ENCODE measurements at regions not wholly inside any gene's neighbourhood (a gene's known extent, or its start where the extent isn't known, plus 50 kb on each side); places are given as distances from the start of the nearest gene placed in this dataset.

- H3K27ac Mint-ChIP-seq (ENCODE audit: low read depth, unreplicated experiment): no peak overlapping the region
- TF ChIP-seq, protein P1, sequence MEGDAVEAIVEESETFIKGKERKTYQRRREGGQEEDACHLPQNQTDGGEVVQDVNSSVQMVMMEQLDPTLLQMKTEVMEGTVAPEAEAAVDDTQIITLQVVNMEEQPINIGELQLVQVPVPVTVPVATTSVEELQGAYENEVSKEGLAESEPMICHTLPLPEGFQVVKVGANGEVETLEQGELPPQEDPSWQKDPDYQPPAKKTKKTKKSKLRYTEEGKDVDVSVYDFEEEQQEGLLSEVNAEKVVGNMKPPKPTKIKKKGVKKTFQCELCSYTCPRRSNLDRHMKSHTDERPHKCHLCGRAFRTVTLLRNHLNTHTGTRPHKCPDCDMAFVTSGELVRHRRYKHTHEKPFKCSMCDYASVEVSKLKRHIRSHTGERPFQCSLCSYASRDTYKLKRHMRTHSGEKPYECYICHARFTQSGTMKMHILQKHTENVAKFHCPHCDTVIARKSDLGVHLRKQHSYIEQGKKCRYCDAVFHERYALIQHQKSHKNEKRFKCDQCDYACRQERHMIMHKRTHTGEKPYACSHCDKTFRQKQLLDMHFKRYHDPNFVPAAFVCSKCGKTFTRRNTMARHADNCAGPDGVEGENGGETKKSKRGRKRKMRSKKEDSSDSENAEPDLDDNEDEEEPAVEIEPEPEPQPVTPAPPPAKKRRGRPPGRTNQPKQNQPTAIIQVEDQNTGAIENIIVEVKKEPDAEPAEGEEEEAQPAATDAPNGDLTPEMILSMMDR (IDR thresholded peaks at IDR 0.05; ENCODE audit: unreplicated experiment): no peak
- ChIA-PET POLR2A (no interaction called here), CTCF (no interaction called here)
- H3K9me3 Mint-ChIP-seq (ENCODE audit: unreplicated experiment): peaks cover 16% of the 10 kb centered on the region
- H3K36me3 Mint-ChIP-seq (ENCODE audit: insufficient read depth, unreplicated experiment): no peaks in the 10 kb centered on the region
- no peaks in the 10 kb centered on the region for H3K4me1 Mint-ChIP-seq (ENCODE audit: insufficient read depth, unreplicated experiment)
- DNase-seq (ENCODE audit: unreplicated experiment): no peak
- no TSS peak for BruUV-seq (replicated peaks)
- H3K27me3 Mint-ChIP-seq (ENCODE audit: insufficient read depth, unreplicated experiment): no peaks in the 10 kb centered on the region
- H3K4me3 Mint-ChIP-seq (ENCODE audit: unreplicated experiment): no peak overlapping the region
- intact Hi-C loops (cut with micrococcal nuclease): no loop called here
Measured at GRCh38 chr18:78421392-78421791, 558.2 kb upstream of the SALL3 start.

DNA sequence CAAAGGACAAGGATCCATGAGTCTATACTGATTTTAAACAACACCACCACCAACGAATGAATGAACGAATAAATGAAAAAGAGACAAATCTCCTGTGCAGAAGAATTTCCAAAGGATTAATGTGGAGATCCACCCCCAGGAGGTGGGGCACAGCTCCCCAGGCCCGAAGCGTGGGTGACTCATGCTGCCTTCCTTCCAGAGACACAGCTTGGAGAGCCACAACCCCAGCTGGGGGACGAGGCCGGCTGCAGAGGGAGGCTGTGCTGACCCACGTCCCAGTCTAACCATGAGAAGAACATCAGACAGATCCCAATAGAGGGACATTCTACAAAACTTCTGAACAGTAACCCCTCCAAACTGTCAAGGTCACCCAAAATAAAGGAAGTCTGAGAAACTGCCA is 557.3 kb upstream of the SALL3 start:
- no peak overlapping the region for H3K27ac Mint-ChIP-seq (ENCODE audit: low read depth, unreplicated experiment)
- DNase-seq (ENCODE audit: unreplicated experiment): no peak
- no TSS peak for BruUV-seq (replicated peaks)

DNA sequence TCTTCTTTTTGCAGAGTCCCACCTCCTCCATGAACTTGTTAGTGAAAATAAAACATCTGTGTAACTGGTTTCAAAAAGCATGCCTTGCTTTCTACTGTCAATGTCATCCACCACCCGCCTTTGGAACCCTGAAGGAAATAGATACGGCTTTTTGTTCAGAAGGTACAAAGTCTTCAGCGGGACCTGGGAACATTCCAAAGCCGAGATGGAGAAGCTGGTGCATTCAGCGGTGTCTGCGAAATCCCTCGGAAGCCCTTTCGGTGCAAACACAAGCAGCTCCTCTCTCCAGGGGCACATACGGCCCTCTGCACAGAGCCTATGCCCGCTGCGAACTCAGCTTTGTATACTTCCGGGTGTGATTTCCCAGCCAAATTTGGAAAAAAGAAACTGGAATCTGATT is 555.8 kb upstream of the SALL3 start:
- H3K9me3 Mint-ChIP-seq (ENCODE audit: unreplicated experiment): peaks cover 16% of the 10 kb centered on the region
- no peaks in the 10 kb centered on the region for H3K36me3 Mint-ChIP-seq (ENCODE audit: insufficient read depth, unreplicated experiment)
- CTCF ChIA-PET: no interaction called here
- TF ChIP-seq, protein P1 (IDR thresholded peaks at IDR 0.05; ENCODE audit: unreplicated experiment): no peak
- H3K4me3 Mint-ChIP-seq (ENCODE audit: unreplicated experiment): no peak overlapping the region
- intact Hi-C loops (cut with micrococcal nuclease): no loop called here
- POLR2A ChIA-PET: interaction anchor here (0.6 kb wide), 1 partner anchor 573 kb away, joined by 3 read pairs; no protein-coding TSS in a partner anchor
- H3K4me1 Mint-ChIP-seq (ENCODE audit: insufficient read depth, unreplicated experiment): no peaks in the 10 kb centered on the region
- H3K27ac Mint-ChIP-seq (ENCODE audit: low read depth, unreplicated experiment): no peak overlapping the region
- DNase-seq (ENCODE audit: unreplicated experiment): no peak
- no peaks in the 10 kb centered on the region for H3K27me3 Mint-ChIP-seq (ENCODE audit: insufficient read depth, unreplicated experiment)
- BruUV-seq (replicated peaks): no TSS peak

More for the DNA sequence above, 557.3 kb upstream of the SALL3 start:
- H3K4me3 Mint-ChIP-seq (ENCODE audit: unreplicated experiment): no peak overlapping the region
- no peaks in the 10 kb centered on the region for H3K4me1 Mint-ChIP-seq (ENCODE audit: insufficient read depth, unreplicated experiment)
- ChIA-PET POLR2A (no interaction called here), CTCF (no interaction called here)
- TF ChIP-seq, protein P1 (IDR thresholded peaks at IDR 0.05; ENCODE audit: unreplicated experiment): no peak
- no peaks in the 10 kb centered on the region for H3K27me3 Mint-ChIP-seq (ENCODE audit: insufficient read depth, unreplicated experiment)
- H3K36me3 Mint-ChIP-seq (ENCODE audit: insufficient read depth, unreplicated experiment): no peaks in the 10 kb centered on the region
- peaks cover 16% of the 10 kb centered on the region for H3K9me3 Mint-ChIP-seq (ENCODE audit: unreplicated experiment)
- intact Hi-C loops (cut with micrococcal nuclease): no loop called here

DNA sequence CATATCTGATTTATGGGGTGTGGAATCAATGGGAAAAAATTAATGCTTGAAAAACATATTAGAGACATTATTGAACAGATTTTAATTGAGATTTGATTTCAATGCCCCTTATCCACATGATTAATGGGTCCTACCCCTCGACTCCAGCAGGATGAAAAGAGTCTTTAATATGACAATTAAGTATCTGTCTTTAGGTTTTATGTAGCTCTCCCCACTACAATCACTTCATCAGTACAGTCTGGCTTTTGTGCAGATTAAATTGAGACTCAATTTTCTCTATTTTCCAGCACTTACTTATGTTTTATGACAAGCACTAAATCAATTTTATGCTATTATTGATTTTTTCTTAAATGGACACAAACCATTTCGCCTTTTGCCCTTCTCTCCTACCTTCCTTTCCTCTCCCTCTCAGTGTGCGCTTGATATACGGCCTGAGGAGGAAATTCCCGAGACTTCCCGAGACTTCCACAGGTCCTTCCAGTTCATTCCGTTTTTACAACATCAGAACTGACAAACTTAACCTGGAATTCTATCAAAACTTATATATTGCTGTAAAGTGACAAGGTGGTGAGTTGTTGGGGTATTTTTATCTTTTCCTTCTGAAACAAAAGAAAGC is 555.1 kb upstream of the SALL3 start:
- no TSS peak for BruUV-seq (replicated peaks)
- DNase-seq (ENCODE audit: unreplicated experiment): no peak
- Mint-ChIP-seq H3K4me1 (ENCODE audit: insufficient read depth, unreplicated experiment) (no peaks in the 10 kb centered on the region), H3K9me3 (ENCODE audit: unreplicated experiment) (peaks cover 16% of the 10 kb centered on the region), H3K4me3 (ENCODE audit: unreplicated experiment) (no peak overlapping the region), H3K27me3 (ENCODE audit: insufficient read depth, unreplicated experiment) (no peaks in the 10 kb centered on the region), H3K36me3 (ENCODE audit: insufficient read depth, unreplicated experiment) (no peaks in the 10 kb centered on the region), H3K27ac (ENCODE audit: low read depth, unreplicated experiment) (no peak overlapping the region)
- ChIA-PET CTCF (no interaction called here), POLR2A (interaction anchor here (0.6 kb wide), 1 partner anchor 573 kb away, joined by 3 read pairs; no protein-coding TSS in a partner anchor)
- intact Hi-C loops (cut with micrococcal nuclease): no loop called here
- TF ChIP-seq, protein P1 (IDR thresholded peaks at IDR 0.05; ENCODE audit: unreplicated experiment): no peak

Data from MCF 10A (cell line).